KMS-11 (cell line): ENCODE measurements at regions not wholly inside any gene's neighbourhood (a gene's known extent, or its start where the extent isn't known, plus 50 kb on each side); places are given as distances from the start of the nearest gene placed in this dataset.

Experiments
- H2AFZ ChIP-seq: fragments of 200-600 bp; sonication (generic); 2 replicates; pipeline ENCODE4 v1.6.1; 2016; ENCODE audit warnings: antibody characterized with exemption, mixed run types, low read depth
- H3K27ac ChIP-seq: fragments of 200-600 bp; sonication (generic); 2 replicates; pipeline ENCODE4 v1.6.1; 2016; ENCODE audit warnings: mild to moderate bottlenecking, mixed run types
- H3K27me3 ChIP-seq: fragments of 200-600 bp; sonication (generic); 2 replicates; pipeline ENCODE4 v1.6.1; 2017; ENCODE audit warnings: mild to moderate bottlenecking, low read depth, mixed run types, moderate library complexity; ENCODE audit not compliant: insufficient read depth
- H3K36me3 ChIP-seq: fragments of 200-600 bp; sonication (generic); 2 replicates; pipeline ENCODE4 v1.6.1; 2017; ENCODE audit warnings: mild to moderate bottlenecking, mixed run types; ENCODE audit not compliant: insufficient read depth
- H3K4me1 ChIP-seq: fragments of 200-600 bp; sonication (generic); 2 replicates; pipeline ENCODE4 v1.6.1; 2016; ENCODE audit warnings: mild to moderate bottlenecking, low read depth, mixed run types; ENCODE audit not compliant: poor library complexity, severe bottlenecking
- H3K4me2 ChIP-seq: fragments of 200-600 bp; sonication (generic); 2 replicates; pipeline ENCODE4 v1.7.0; 2016; ENCODE audit warnings: mild to moderate bottlenecking, mixed run types
- H3K4me3 ChIP-seq: fragments of 200-600 bp; sonication (generic); IDR thresholded peaks from 2 replicates; pipeline ENCODE4 v1.6.1; 2017; ENCODE audit warnings: low read depth, low read length, mixed read lengths; ENCODE audit not compliant: insufficient read depth
- H3K79me2 ChIP-seq: fragments of 200-600 bp; sonication (generic); 2 replicates; pipeline ENCODE4 v1.6.1; 2016; ENCODE audit warnings: low read depth, mixed run types; ENCODE audit not compliant: insufficient read depth
- H3K9ac ChIP-seq: fragments of 200-600 bp; sonication (generic); 2 replicates; pipeline ENCODE4 v1.6.1; 2016; ENCODE audit warnings: mild to moderate bottlenecking, mixed run types
- H4K20me1 ChIP-seq: fragments of 200-600 bp; sonication (generic); 2 replicates; pipeline ENCODE4 v1.6.1; 2016; ENCODE audit warnings: mild to moderate bottlenecking, mixed run types; ENCODE audit not compliant: insufficient read depth
- CTCF ChIP-seq: fragments of 200-600 bp; sonication (generic); conservative IDR thresholded peaks from 2 replicates; pipeline ENCODE4 v1.6.1; 2017; ENCODE audit warnings: low read depth, mild to moderate bottlenecking, antibody characterized with exemption, low read length, moderate library complexity, mixed read lengths

- H3K9ac ChIP-seq = no peak overlapping the region
- H3K4me3 ChIP-seq = no peak overlapping the region
- H3K27me3 ChIP-seq = peaks cover 20% of the 10 kb centered on the region
- H3K27ac ChIP-seq = no peak overlapping the region
- H3K36me3 ChIP-seq = no peaks in the 10 kb centered on the region
- TF ChIP-seq CTCF = no peak
- H4K20me1 ChIP-seq = no peaks in the 10 kb centered on the region
- no peaks in the 10 kb centered on the region for H3K4me1 ChIP-seq
- H3K4me2 ChIP-seq = no peak overlapping the region
- no peaks in the 10 kb centered on the region for H3K79me2 ChIP-seq
- no peak overlapping the region for H2AFZ ChIP-seq
Observed at GRCh38 chr16:86371083-86371803, 139.1 kb upstream of the FOXF1 start.

GRCh38 chr16:86372193-86372592, 138.1 kb upstream of the FOXF1 start:
- Histone ChIP-seq H3K27me3 (peaks cover 17% of the 10 kb centered on the region), H3K4me1 (no peaks in the 10 kb centered on the region), H4K20me1 (no peaks in the 10 kb centered on the region), H3K36me3 (no peaks in the 10 kb centered on the region), H3K27ac (no peak overlapping the region), H3K4me2 (no peak overlapping the region), H2AFZ (no peak overlapping the region), H3K79me2 (no peaks in the 10 kb centered on the region), H3K9ac (no peak overlapping the region), H3K4me3 (no peak overlapping the region)
- no peak for TF ChIP-seq CTCF

- Histone ChIP-seq H2AFZ (no peak overlapping the region), H3K4me1 (no peaks in the 10 kb centered on the region), H4K20me1 (no peaks in the 10 kb centered on the region), H3K27ac (no peak overlapping the region), H3K36me3 (no peaks in the 10 kb centered on the region), H3K79me2 (no peaks in the 10 kb centered on the region), H3K27me3 (peaks cover 12% of the 10 kb centered on the region; the same call in 1 of the 2 replicates), H3K9ac (no peak overlapping the region), H3K4me3 (no peak overlapping the region), H3K4me2 (no peak overlapping the region)
- TF ChIP-seq CTCF = no peak
Observed at GRCh38 chr16:86373276-86373901, 136.9 kb upstream of the FOXF1 start.

GRCh38 chr16:86374603-86375130, 135.7 kb upstream of the FOXF1 start:
- Histone ChIP-seq H3K27me3 (peaks cover 17% of the 10 kb centered on the region; the same call in 1 of the 2 replicates), H4K20me1 (no peaks in the 10 kb centered on the region), H2AFZ (no peak overlapping the region), H3K9ac (no peak overlapping the region), H3K36me3 (no peaks in the 10 kb centered on the region), H3K4me1 (no peaks in the 10 kb centered on the region), H3K4me2 (no peak overlapping the region), H3K79me2 (no peaks in the 10 kb centered on the region), H3K27ac (no peak overlapping the region), H3K4me3 (no peak overlapping the region)
- no peak for TF ChIP-seq CTCF
